ENCODE measurements at regions not wholly inside any gene's neighbourhood (a gene's known extent, or its start where the extent isn't known, plus 50 kb on each side); places are given as distances from the start of the nearest gene placed in this dataset.

- intact Hi-C loops (cut with DNase I): loop anchor here (2.0 to 5.0 kb wide), 2 partner anchors 545 to 1187 kb away; no protein-coding TSS in a partner anchor
- DNase-seq (ENCODE audit: low spot score): peak; percentile 82
Measured at GRCh38 chr10:44857363-44858016, 53.6 kb upstream of the TMEM72 start.

GRCh38 chr10:44858017-44858371, 53.1 kb upstream of the TMEM72 start:
- intact Hi-C loops (cut with DNase I): loop anchor here (5.0 kb wide), 1 partner anchor 546 kb away; no protein-coding TSS in a partner anchor
- no peak for DNase-seq (ENCODE audit: low spot score)

DNA sequence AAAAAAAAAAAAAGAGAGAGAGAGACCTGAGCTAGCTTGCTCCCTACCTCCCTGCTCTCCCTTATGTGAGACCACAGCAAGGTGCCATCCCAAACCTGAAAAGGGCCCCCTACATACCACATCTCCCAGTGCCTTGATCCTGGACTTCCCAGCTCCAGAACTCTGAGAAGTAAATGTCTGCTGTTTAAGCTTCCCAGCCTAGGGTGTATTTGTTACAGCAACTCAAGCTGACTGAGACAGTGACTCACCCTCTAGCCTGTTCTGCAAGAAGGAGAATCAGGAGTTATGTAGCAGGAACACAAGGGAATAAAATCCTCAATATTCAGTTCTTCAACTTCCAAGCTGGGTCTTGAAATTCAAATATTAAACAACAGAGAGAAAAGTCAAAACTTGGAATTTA, 52.1 kb upstream of the TMEM72 start:
- intact Hi-C loops (cut with DNase I): loop anchor here (5.0 kb wide), 1 partner anchor 547 kb away; no protein-coding TSS in a partner anchor
- DNase-seq (ENCODE audit: low spot score): no peak

GRCh38 chr10:44859546-44860285, 51.4 kb upstream of the TMEM72 start:
- intact Hi-C loops (cut with DNase I): loop anchor here (5.0 kb wide), 3 partner anchors 382 to 802 kb away; no protein-coding TSS in a partner anchor
- DNase-seq (ENCODE audit: low spot score): no peak

GRCh38 chr10:44860811-44861736, 50.1 kb upstream of the TMEM72 start:
- intact Hi-C loops (cut with DNase I): loop anchor here (5.0 kb wide), 2 partner anchors 384 to 804 kb away; no protein-coding TSS in a partner anchor

More at GRCh38 chr10:44860811-44861736, 50.1 kb upstream of the TMEM72 start:
- DNase-seq (ENCODE audit: low spot score): no peak

All from cardiac septum (tissue), 1 donor.